HT-29 (cell line): ENCODE measurements at regions not wholly inside any gene's neighbourhood (a gene's known extent, or its start where the extent isn't known, plus 50 kb on each side); places are given as distances from the start of the nearest gene placed in this dataset.
"Not testable (repeated sequence)": the region's sequence is repeated elsewhere in the genome, so short reads cannot be mapped to it uniquely, and the experiment has no call there.

Source experiments
- DNase-seq: peaks from one replicate; pipeline ENCODE4 v3.0.0-alpha.2; 2015; ENCODE audit warnings: low spot score

DNA sequence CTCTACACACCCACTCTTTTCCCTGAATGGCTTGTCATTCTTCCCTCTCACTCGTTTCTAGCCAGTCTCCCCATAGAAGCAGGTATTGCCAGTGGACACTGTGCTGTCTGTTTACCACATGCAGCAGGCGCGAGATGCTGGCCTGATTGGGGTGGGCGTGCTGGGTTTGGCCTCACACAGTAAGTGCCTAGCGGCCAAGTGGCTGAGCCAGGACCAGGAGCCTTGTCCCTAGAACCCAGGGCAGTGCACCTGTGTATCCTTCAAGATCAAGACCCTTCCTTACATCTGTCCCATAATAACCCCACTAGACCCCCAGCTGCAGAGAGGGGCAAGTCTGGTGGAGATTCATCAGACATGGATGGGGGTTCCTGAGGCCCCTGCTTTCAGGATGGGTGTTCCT lies 112.8 kb upstream of the IRX4 start:
- no peak for DNase-seq

- no peak for DNase-seq
Observed at GRCh38 chr5:1987471-1987870, 104.7 kb upstream of the IRX4 start.

- DNase-seq = no peak
Observed at GRCh38 chr5:1985781-1986180, 103.1 kb upstream of the IRX4 start.

DNA sequence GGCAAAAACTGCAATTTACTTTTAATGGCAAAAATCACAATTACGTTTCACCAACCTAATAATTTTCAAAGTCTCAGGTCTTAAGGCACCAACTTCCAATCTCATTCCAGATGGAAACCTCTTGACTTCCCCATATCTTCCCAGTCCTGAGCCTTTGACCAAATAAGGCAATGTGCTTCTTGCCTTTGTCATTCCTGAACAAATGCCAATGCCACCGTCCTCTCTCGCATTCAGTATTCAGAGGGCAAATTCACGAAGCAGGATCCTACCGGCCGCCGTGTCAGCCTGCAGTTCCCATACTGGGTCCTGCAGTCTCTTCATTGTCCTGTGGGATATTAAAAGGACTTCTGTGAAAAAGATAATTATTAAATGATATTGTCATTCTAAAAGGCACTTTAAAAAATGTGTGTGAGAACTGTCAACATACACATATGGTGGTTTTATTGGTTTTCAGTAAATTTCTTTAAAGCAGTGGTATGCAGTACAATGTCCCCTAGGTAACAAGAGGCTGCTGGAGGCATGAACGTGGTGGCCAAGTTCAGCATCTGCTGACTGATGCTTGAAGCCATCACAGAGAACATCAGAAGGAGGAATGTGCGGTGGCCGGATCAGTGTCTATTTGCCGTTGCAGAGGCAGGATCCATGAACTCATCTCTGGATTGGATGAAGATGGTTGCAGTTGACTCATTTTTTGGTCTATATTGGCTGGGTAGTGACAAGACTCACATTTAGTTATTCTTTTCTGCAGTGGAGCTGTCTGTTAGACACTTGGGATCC lies 101.4 kb upstream of the IRX4 start:
- no peak for DNase-seq

- DNase-seq = no peak
Observed at GRCh38 chr5:1983401-1983800, 100.7 kb upstream of the IRX4 start.

DNA sequence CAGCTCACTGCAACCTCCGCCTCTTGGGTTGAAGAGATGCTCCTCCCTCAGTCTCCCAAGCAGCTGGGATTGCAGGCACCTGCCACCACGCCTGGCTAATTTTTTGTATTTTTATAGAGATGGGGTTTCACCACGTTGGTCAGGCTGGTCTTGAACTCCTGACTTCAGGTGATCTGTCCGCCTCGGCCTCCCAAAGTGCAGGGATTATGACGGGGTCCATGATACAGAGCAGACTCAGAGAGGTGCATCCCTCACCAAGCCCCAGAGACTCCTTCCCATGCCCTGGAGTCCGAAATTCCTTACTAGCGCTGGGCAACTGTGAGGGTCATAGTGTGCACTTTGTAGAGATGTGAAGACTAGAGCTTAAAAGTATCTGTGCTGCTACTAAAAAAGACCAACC lies 99.8 kb upstream of the IRX4 start:
- DNase-seq = not testable (repeated sequence)

DNA sequence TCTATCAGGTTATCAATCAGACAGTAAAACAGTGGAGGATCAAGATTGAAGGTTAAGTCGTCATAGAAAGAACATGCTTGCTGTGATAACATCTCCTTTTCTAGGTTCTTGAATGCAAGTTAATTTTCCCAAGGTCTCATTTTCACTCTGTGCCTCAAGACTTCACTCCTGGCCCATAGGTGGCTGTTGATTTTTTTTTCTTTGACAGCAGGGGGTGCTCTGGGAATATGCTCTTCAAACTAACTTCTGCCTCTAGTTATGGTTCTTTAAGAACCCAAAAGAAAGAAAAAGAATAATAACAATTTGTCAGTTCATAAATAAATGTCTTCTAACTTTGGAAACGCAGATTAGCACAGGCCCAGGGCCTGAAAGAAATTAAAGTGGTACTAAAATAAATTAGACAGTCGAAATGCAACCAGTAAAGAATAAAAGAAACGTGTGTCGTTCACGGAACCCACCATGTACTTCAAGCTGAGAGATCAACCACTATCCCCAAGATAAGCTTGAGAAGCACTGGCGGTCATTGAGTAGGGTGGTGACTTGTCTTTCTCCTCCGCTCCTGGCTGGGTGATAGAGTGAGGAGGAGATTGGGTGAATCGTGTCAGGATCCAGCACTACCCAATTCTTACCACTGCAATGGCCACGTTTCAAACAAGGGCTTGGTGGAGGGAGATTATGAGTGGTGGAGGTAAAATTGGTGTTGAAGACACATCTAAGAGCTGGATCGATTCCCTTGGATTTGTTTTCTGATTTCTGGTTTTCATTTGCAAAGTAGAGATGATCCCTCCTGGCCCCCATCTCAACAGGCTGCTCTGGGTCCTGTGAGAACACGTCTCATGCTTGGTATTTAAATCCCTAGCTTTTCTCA lies 93.4 kb upstream of the IRX4 start:
- peak; percentile 25 for DNase-seq

- DNase-seq = peak; percentile 33
Observed at GRCh38 chr5:1975406-1975715, 92.6 kb upstream of the IRX4 start.

DNA sequence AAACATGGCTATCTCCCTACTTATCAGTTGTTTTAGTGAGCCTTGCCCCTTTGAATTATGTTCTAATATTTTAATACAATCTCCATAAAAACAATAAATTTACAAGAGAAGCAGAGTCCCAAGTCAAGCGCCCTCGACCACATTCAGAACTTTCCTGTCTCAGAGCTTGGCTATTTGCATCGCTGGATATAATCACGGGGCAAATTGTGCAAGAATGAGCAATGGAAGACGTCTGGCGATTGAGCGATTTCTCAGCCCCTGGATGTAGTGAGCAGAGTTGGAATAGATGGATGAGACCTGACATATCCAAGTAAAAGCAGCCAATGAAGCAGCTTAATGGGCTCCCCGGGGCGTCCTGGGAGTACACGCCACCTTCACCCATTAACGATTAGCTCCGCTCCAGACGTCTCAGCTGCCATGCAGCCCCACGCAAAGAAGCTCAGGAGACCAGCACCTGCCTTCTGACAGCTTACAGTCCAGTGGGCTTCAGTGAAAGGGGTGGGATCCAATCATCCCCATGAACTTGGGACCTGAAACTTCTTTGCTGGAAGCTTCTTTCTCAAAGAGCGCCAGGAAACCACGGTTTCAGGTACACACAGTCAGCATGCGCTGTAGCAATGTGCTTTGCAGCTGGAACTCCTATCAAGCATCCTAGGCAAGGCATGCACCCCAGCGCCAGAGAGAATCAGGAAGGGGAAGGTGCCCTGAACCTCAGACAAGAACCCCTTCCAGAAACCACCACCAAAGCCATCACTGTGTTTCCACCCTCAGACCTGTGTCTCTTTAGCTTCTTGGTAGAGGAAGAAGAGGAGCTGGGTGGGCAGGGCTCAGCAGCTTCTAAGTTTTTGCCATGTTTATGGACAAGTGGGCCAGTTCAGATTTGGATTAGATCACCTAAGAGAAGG lies 92.0 kb upstream of the IRX4 start:
- no peak for DNase-seq

DNA sequence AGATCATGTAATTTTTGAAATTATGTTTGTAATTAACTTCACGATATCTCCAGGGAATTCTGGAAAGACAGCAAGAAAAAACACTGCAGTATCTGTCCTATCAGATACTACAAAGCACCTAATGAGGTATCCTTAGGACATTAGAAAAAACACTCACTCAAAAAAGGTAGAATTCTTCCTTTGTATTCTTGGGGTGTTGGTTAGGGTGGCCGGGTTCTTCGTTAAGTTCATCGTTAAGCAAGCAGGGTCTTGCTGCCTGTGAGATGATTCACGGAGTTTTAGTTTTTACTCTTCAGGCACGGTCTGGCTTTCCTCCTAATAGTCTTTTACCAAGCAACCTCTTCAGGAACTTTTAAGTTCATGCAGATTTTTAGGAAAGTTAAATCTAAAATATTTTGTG lies 91.4 kb upstream of the IRX4 start:
- DNase-seq = no peak

- no peak for DNase-seq
Observed at GRCh38 chr5:1973391-1974013, 90.8 kb upstream of the IRX4 start.

DNA sequence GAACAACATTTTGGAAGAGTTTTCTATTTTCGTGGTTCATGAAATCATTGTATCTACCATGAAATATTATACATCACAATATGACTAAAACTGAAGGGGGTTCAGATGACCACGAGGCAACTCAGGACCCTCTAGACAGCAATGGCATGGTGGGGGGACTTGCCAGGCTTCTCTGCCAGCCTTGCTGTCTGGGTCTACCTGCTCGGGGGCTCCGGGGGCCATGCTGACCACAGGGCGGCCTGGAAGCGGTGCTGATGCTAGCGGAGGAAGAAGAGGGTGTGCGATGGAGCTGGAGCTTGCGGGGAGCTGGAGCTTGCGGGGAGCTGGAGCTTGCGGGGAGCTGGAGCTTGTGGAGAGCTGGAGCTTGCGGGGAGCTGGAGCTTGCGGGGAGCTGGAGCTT lies 89.2 kb upstream of the IRX4 start:
- no peak for DNase-seq

GRCh38 chr5:1967736-1968135 lies 85.0 kb upstream of the IRX4 start:
- no peak for DNase-seq

GRCh38 chr5:1966461-1966860 lies 83.7 kb upstream of the IRX4 start:
- no peak for DNase-seq

GRCh38 chr5:1965925-1966324 lies 83.2 kb upstream of the IRX4 start:
- no peak for DNase-seq

- DNase-seq = no peak
Observed at GRCh38 chr5:1963941-1964451, 81.3 kb upstream of the IRX4 start.

DNA sequence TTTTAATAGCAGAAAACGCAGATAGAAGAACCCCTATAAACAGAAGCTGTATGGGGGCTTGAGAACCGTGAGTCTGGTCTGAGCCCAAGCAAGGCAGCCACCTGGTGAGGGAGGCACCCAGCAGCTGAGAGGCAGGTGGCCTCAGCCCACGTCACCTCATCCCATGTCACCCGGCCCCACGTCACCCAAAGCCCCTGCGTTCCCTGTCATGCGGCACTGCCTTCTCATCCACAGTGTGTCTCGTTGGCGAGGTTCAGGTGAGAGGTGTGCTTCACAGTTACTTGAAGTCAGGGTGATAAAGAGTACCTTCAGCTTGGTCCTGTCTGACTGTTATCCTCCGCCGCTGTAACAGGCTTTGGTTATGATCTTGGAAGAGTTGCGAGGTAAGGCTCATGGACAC lies 80.6 kb upstream of the IRX4 start:
- no peak for DNase-seq

GRCh38 chr5:1962619-1963355 lies 80.1 kb upstream of the IRX4 start:
- no peak for DNase-seq

GRCh38 chr5:1961952-1962595 lies 79.3 kb upstream of the IRX4 start:
- no peak for DNase-seq

DNA sequence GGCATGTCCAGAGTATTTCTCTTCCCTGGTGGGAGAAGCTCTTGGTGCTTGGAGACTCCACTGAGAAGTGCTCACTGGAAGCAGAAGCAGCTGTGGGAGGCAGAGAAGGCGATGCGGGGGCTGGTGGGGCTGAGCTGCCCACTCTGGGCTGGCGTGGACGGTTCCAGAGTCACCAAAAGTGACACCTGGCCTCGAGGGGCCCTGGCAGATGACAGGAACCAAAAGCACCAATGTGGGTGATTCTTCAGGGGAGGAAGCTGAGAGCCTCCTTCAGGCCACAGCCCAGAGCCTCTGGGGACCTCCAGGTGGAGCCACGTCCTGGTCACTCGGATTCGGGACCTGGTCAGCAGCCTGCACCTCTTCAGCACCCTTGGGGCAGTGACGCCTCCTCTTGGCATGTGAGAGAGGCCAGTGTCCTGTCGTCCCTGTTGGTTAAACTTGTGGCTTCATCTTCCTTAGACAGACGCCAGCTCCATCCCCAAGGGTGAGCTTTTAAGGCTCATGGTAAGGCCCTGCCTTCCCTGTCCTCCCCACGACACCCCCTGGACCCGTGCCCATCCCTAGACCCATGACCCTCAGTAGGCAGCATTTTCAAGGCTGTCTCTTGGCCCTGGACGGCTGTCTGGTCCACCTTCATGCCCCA lies 78.7 kb upstream of the IRX4 start:
- DNase-seq = no peak
